Neural cell (in vitro differentiated cells): ENCODE measurements at regions not wholly inside any gene's neighbourhood (a gene's known extent, or its start where the extent isn't known, plus 50 kb on each side); places are given as distances from the start of the nearest gene placed in this dataset.

Source experiments
- H2AFZ ChIP-seq: fragments of 200-600, 300-800 bp; sonication (generic), shearing (Covaris generic); 2 replicates; pipeline ENCODE4 v1.6.0; 2014; ENCODE audit warnings: low read depth, mild to moderate bottlenecking, antibody characterized with exemption, low read length, moderate library complexity
- H3F3A ChIP-seq: fragments of 200-600 bp; shearing (Covaris generic); 2 replicates; pipeline ENCODE4 v1.6.1; 2016; ENCODE audit warnings: mild to moderate bottlenecking, moderate library complexity, mixed read lengths, antibody characterized with exemption, low read length; ENCODE audit not compliant: insufficient read depth, poor library complexity, severe bottlenecking
- H3K27ac ChIP-seq: fragments of 200-600, 300-800 bp; sonication (generic), shearing (Covaris generic); 2 replicates; pipeline ENCODE4 v1.5.1; 2014; ENCODE audit warnings: mild to moderate bottlenecking, low read length, moderate library complexity
- H3K27me3 ChIP-seq: fragments of 300-800, 200-600 bp; sonication (generic), shearing (Covaris generic); 2 replicates; pipeline ENCODE4 v1.6.0; 2014; ENCODE audit warnings: mild to moderate bottlenecking, low read depth, low read length, moderate library complexity; ENCODE audit not compliant: insufficient read depth
- H3K36me3 ChIP-seq: fragments of 300-800, 200-600 bp; sonication (generic), shearing (Covaris generic); 2 replicates; pipeline ENCODE4 v1.5.1; 2014; ENCODE audit warnings: mild to moderate bottlenecking, antibody characterized with exemption, low read length, moderate library complexity; ENCODE audit not compliant: insufficient read depth
- H3K4me2 ChIP-seq: fragments of 300-800, 200-600 bp; sonication (generic), shearing (Covaris generic); 2 replicates; pipeline ENCODE4 v1.6.0; 2014; ENCODE audit warnings: mild to moderate bottlenecking, low read length
- H3K4me3 ChIP-seq: fragments of 300-800, 200-600 bp; sonication (generic), shearing (Covaris generic); 2 replicates; pipeline ENCODE4 v1.5.1; 2014; ENCODE audit warnings: mild to moderate bottlenecking, low read length, moderate library complexity
- H3K79me2 ChIP-seq: fragments of 200-600 bp; shearing (Covaris generic); replicated peaks from 2 replicates; pipeline ENCODE4 v1.6.0; 2014; ENCODE audit warnings: mild to moderate bottlenecking, low read length, moderate library complexity; ENCODE audit not compliant: insufficient read depth
- H3K9ac ChIP-seq: fragments of 300-800, 200-600 bp; sonication (generic), shearing (Covaris generic); 2 replicates; pipeline ENCODE4 v1.6.1; 2016; ENCODE audit warnings: mild to moderate bottlenecking, low read length, mixed read lengths
- H3K9me2 ChIP-seq: fragments of 200-600 bp; shearing (Covaris generic); 2 replicates; pipeline ENCODE4 v1.6.1; 2016; ENCODE audit warnings: mild to moderate bottlenecking, low read length, mixed read lengths; ENCODE audit not compliant: insufficient read depth
- H3K9me3 ChIP-seq: fragments of 200-600, 300-800 bp; sonication (generic), shearing (Covaris generic); 2 replicates; pipeline ENCODE4 v1.6.1; 2016; ENCODE audit warnings: mild to moderate bottlenecking, mixed run types, low read length, moderate library complexity, mixed read lengths
- H4K20me1 ChIP-seq: fragments of 200-600 bp; shearing (Covaris generic); 2 replicates; pipeline ENCODE4 v1.6.1; 2016; ENCODE audit warnings: mild to moderate bottlenecking, mixed run types; ENCODE audit not compliant: insufficient read depth
- EP300 ChIP-seq: fragments of 450-650 bp; conservative IDR thresholded peaks from 2 replicates; pipeline ENCODE4 v1.6.1; 2014; ENCODE audit warnings: antibody characterized with exemption, mild to moderate bottlenecking, moderate library complexity; ENCODE audit not compliant: poor library complexity, severe bottlenecking
- EZH2 ChIP-seq: fragments of 200-600, 300-800 bp; shearing (Covaris generic), sonication (generic); IDR thresholded peaks from 2 replicates; pipeline ENCODE4 v1.6.1; 2014; ENCODE audit warnings: antibody characterized with exemption, low read length, borderline replicate concordance, mild to moderate bottlenecking; ENCODE audit not compliant: insufficient read depth, poor library complexity, severe bottlenecking
- MXI1 ChIP-seq: fragments of 450-650 bp; conservative IDR thresholded peaks from 2 replicates; pipeline ENCODE4 v1.6.1; 2014; ENCODE audit warnings: antibody characterized with exemption, mild to moderate bottlenecking; ENCODE audit not compliant: poor library complexity, severe bottlenecking
- POLR2AphosphoS5 ChIP-seq: IDR thresholded peaks from 2 replicates; pipeline ENCODE4 v1.6.1; 2012
- RAD21 ChIP-seq: fragments of 450-650 bp; conservative IDR thresholded peaks from 2 replicates; pipeline ENCODE4 v1.6.1; 2014; ENCODE audit warnings: antibody characterized with exemption, mild to moderate bottlenecking, moderate library complexity
- SMC3 ChIP-seq: fragments of 450-650 bp; conservative IDR thresholded peaks from 2 replicates; pipeline ENCODE4 v1.6.1; 2014; ENCODE audit warnings: antibody characterized with exemption, mild to moderate bottlenecking, moderate library complexity; ENCODE audit not compliant: poor library complexity
- TAF1 ChIP-seq: IDR thresholded peaks from 2 replicates; pipeline ENCODE4 v1.6.1; 2012; ENCODE audit warnings: low read depth
- TF ChIP-seq, protein P1 (sequence below): fragments of 450-650 bp; IDR thresholded peaks from 2 replicates; pipeline ENCODE4 v1.5.1; 2014; ENCODE audit warnings: antibody characterized with exemption, mild to moderate bottlenecking, moderate library complexity; ENCODE audit not compliant: poor library complexity, severe bottlenecking
- TF ChIP-seq, protein P2 (sequence below): IDR thresholded peaks from 2 replicates; pipeline ENCODE4 v1.6.1; 2012; ENCODE audit warnings: borderline replicate concordance

- Histone ChIP-seq H3K79me2 (no peaks in the 10 kb centered on the region), H3K9ac (no peak overlapping the region), H3K9me2 (no peaks in the 10 kb centered on the region), H3K4me3 (no peak overlapping the region), H2AFZ (no peak overlapping the region), H3K36me3 (no peaks in the 10 kb centered on the region), H3K4me2 (no peak overlapping the region), H3K27me3 (no peaks in the 10 kb centered on the region), H3K27ac (no peak overlapping the region), H4K20me1 (no peaks in the 10 kb centered on the region), H3F3A (no peaks in the 10 kb centered on the region), H3K9me3 (no peaks in the 10 kb centered on the region)
- TF ChIP-seq, protein P1, sequence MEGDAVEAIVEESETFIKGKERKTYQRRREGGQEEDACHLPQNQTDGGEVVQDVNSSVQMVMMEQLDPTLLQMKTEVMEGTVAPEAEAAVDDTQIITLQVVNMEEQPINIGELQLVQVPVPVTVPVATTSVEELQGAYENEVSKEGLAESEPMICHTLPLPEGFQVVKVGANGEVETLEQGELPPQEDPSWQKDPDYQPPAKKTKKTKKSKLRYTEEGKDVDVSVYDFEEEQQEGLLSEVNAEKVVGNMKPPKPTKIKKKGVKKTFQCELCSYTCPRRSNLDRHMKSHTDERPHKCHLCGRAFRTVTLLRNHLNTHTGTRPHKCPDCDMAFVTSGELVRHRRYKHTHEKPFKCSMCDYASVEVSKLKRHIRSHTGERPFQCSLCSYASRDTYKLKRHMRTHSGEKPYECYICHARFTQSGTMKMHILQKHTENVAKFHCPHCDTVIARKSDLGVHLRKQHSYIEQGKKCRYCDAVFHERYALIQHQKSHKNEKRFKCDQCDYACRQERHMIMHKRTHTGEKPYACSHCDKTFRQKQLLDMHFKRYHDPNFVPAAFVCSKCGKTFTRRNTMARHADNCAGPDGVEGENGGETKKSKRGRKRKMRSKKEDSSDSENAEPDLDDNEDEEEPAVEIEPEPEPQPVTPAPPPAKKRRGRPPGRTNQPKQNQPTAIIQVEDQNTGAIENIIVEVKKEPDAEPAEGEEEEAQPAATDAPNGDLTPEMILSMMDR, result no peak
- TF ChIP-seq, protein P2, sequence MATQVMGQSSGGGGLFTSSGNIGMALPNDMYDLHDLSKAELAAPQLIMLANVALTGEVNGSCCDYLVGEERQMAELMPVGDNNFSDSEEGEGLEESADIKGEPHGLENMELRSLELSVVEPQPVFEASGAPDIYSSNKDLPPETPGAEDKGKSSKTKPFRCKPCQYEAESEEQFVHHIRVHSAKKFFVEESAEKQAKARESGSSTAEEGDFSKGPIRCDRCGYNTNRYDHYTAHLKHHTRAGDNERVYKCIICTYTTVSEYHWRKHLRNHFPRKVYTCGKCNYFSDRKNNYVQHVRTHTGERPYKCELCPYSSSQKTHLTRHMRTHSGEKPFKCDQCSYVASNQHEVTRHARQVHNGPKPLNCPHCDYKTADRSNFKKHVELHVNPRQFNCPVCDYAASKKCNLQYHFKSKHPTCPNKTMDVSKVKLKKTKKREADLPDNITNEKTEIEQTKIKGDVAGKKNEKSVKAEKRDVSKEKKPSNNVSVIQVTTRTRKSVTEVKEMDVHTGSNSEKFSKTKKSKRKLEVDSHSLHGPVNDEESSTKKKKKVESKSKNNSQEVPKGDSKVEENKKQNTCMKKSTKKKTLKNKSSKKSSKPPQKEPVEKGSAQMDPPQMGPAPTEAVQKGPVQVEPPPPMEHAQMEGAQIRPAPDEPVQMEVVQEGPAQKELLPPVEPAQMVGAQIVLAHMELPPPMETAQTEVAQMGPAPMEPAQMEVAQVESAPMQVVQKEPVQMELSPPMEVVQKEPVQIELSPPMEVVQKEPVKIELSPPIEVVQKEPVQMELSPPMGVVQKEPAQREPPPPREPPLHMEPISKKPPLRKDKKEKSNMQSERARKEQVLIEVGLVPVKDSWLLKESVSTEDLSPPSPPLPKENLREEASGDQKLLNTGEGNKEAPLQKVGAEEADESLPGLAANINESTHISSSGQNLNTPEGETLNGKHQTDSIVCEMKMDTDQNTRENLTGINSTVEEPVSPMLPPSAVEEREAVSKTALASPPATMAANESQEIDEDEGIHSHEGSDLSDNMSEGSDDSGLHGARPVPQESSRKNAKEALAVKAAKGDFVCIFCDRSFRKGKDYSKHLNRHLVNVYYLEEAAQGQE, result no peak
- TF ChIP-seq POLR2AphosphoS5 (no peak), RAD21 (no peak), EP300 (no peak), TAF1 (no peak), MXI1 (no peak), SMC3 (no peak), EZH2 (no peak)
Measured at GRCh38 chr6:145009711-145010110, 724.6 kb downstream of the UTRN start.

GRCh38 chr6:145012039-145012662 is 723.2 kb downstream of the EPM2A start:
- Histone ChIP-seq H3K36me3 (no peaks in the 10 kb centered on the region), H3K4me3 (no peak overlapping the region), H4K20me1 (no peaks in the 10 kb centered on the region), H3K79me2 (no peaks in the 10 kb centered on the region), H3K4me2 (no peak overlapping the region), H3K27me3 (no peaks in the 10 kb centered on the region), H3K9me3 (no peaks in the 10 kb centered on the region), H3K27ac (no peak overlapping the region), H3K9me2 (no peaks in the 10 kb centered on the region), H2AFZ (no peak overlapping the region), H3F3A (no peaks in the 10 kb centered on the region), H3K9ac (no peak overlapping the region)
- TF ChIP-seq TAF1 (no peak), POLR2AphosphoS5 (no peak), EP300 (no peak), SMC3 (no peak), MXI1 (no peak), RAD21 (no peak), EZH2 (no peak)
- TF ChIP-seq, protein P2, result no peak
- TF ChIP-seq, protein P1, result no peak
